ENCODE measurements at regions not wholly inside any gene's neighbourhood (a gene's known extent, or its start where the extent isn't known, plus 50 kb on each side); places are given as distances from the start of the nearest gene placed in this dataset.
"Not testable (repeated sequence)": the region's sequence is repeated elsewhere in the genome, so short reads cannot be mapped to it uniquely, and the experiment has no call there.

GRCh38 chr5:163355811-163356210, 81.6 kb upstream of the CCNG1 start:
- ATAC-seq; H3K27ac Mint-ChIP-seq; H3K4me1 Mint-ChIP-seq; H3K9me3 Mint-ChIP-seq (ENCODE audit: low read depth); H3K27me3 Mint-ChIP-seq; H3K36me3 Mint-ChIP-seq (ENCODE audit: low read depth); DNase-seq; POLR2A ChIA-PET; H3K4me3 Mint-ChIP-seq; intact Hi-C loops (cut with DNase I, micrococcal nuclease): not testable (repeated sequence)
- CTCF ChIA-PET: interaction anchor here (1.2 kb wide), 1 partner anchor 8 kb away, joined by 4 read pairs; no protein-coding TSS in a partner anchor

DNA sequence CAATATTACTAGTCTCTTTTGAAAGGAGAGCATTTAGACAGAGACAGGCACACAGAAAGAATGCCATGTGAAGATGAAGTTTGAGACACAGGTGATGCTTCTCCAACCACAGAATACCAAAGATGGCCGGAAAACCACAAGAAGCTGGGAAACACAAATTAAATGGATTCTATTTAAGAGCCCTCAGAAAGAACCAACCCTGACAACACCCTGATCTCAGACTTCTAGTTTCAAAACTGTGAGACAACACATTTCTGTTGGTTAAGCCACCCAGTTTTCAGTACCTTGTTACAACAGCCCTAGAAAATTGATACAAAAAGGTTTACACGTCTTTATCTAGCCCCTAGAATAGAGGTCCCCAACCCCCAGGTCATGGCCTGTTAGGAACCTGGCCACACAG, 79.8 kb upstream of the CCNG1 start:
- H3K4me1 Mint-ChIP-seq: no peaks in the 10 kb centered on the region
- no peak for ATAC-seq
- POLR2A ChIA-PET: no interaction called here
- no peak for DNase-seq
- no peaks in the 10 kb centered on the region for H3K36me3 Mint-ChIP-seq (ENCODE audit: low read depth)
- H3K27ac Mint-ChIP-seq: no peak overlapping the region
- no peaks in the 10 kb centered on the region for H3K9me3 Mint-ChIP-seq (ENCODE audit: low read depth)
- CTCF ChIA-PET: no interaction called here
- intact Hi-C loops (cut with DNase I, micrococcal nuclease): no loop called here
- no peak overlapping the region for H3K4me3 Mint-ChIP-seq
- H3K27me3 Mint-ChIP-seq: no peaks in the 10 kb centered on the region

GRCh38 chr5:163360656-163361055, 76.7 kb upstream of the CCNG1 start:
- intact Hi-C loops (cut with DNase I, micrococcal nuclease): no loop called here
- H3K27ac Mint-ChIP-seq: no peak overlapping the region
- H3K27me3 Mint-ChIP-seq: no peaks in the 10 kb centered on the region
- CTCF ChIA-PET: no interaction called here
- no peaks in the 10 kb centered on the region for H3K9me3 Mint-ChIP-seq (ENCODE audit: low read depth)
- H3K4me3 Mint-ChIP-seq: no peak overlapping the region
- H3K36me3 Mint-ChIP-seq (ENCODE audit: low read depth): no peaks in the 10 kb centered on the region
- DNase-seq: no peak
- POLR2A ChIA-PET: no interaction called here
- H3K4me1 Mint-ChIP-seq: no peaks in the 10 kb centered on the region
- no peak for ATAC-seq

- CTCF ChIA-PET: no interaction called here
- no peak overlapping the region for H3K4me3 Mint-ChIP-seq
- H3K27ac Mint-ChIP-seq: no peak overlapping the region
- ATAC-seq: no peak
- H3K4me1 Mint-ChIP-seq: no peaks in the 10 kb centered on the region
- POLR2A ChIA-PET: no interaction called here
- H3K27me3 Mint-ChIP-seq: no peaks in the 10 kb centered on the region
- H3K36me3 Mint-ChIP-seq (ENCODE audit: low read depth): no peaks in the 10 kb centered on the region
- H3K9me3 Mint-ChIP-seq (ENCODE audit: low read depth): no peaks in the 10 kb centered on the region
- intact Hi-C loops (cut with DNase I, micrococcal nuclease): no loop called here
- no peak for DNase-seq
These were observed 75.9 kb upstream of the CCNG1 start for GRCh38 chr5:163361450-163361849.

- DNase-seq: no peak
- H3K4me3 Mint-ChIP-seq: no peak overlapping the region
- no peaks in the 10 kb centered on the region for H3K9me3 Mint-ChIP-seq (ENCODE audit: low read depth)
- H3K27me3 Mint-ChIP-seq: peaks cover 2% of the 10 kb centered on the region
- intact Hi-C loops (cut with DNase I, micrococcal nuclease): no loop called here
- H3K36me3 Mint-ChIP-seq (ENCODE audit: low read depth): no peaks in the 10 kb centered on the region
- H3K27ac Mint-ChIP-seq: no peak overlapping the region
- POLR2A ChIA-PET: no interaction called here
- H3K4me1 Mint-ChIP-seq: no peaks in the 10 kb centered on the region
- ATAC-seq: no peak
- CTCF ChIA-PET: interaction anchor here (1.0 kb wide), 1 partner anchor 9 kb away, joined by 3 read pairs; no protein-coding TSS in a partner anchor
These were observed 74.5 kb upstream of the CCNG1 start for GRCh38 chr5:163362840-163363371.

DNA sequence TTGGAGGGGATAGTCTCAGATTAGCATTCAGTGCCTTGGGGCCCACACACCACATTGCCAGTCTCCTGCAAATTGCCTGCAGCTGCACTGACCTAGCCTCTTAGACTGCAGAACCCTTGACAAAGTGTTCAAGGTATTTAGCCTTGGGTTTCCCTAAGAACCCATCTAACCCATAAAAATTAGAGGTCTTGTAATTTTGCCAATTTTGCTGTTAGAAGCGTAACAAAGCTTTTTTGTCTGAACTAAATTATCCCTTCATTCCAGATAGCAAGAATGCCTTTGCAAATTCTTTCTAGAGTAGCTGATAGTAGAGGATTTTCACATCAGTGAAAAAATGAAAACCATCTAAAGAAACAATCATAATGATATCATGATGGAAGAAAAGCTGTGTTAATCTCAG, 74.0 kb upstream of the CCNG1 start:
- intact Hi-C loops (cut with DNase I, micrococcal nuclease): no loop called here
- POLR2A ChIA-PET: no interaction called here

GRCh38 chr5:163366757-163367156, 70.6 kb upstream of the CCNG1 start:
- CTCF ChIA-PET: no interaction called here
- H3K4me1 Mint-ChIP-seq: no peaks in the 10 kb centered on the region
- intact Hi-C loops (cut with DNase I, micrococcal nuclease): no loop called here
- no peak for ATAC-seq
- no peak overlapping the region for H3K27ac Mint-ChIP-seq
- POLR2A ChIA-PET: no interaction called here
- H3K9me3 Mint-ChIP-seq (ENCODE audit: low read depth): peaks cover 1% of the 10 kb centered on the region
- peaks cover 2% of the 10 kb centered on the region for H3K27me3 Mint-ChIP-seq
- no peak overlapping the region for H3K4me3 Mint-ChIP-seq
- no peak for DNase-seq
- no peaks in the 10 kb centered on the region for H3K36me3 Mint-ChIP-seq (ENCODE audit: low read depth)

More for the DNA sequence above, 74.0 kb upstream of the CCNG1 start:
- Mint-ChIP-seq H3K9me3 (ENCODE audit: low read depth) (no peaks in the 10 kb centered on the region), H3K4me1 (no peaks in the 10 kb centered on the region), H3K4me3 (no peak overlapping the region), H3K36me3 (ENCODE audit: low read depth) (no peaks in the 10 kb centered on the region), H3K27me3 (peaks cover 2% of the 10 kb centered on the region), H3K27ac (no peak overlapping the region)
- DNase-seq (no peak), ATAC-seq (no peak)
- CTCF ChIA-PET: no interaction called here

DNA sequence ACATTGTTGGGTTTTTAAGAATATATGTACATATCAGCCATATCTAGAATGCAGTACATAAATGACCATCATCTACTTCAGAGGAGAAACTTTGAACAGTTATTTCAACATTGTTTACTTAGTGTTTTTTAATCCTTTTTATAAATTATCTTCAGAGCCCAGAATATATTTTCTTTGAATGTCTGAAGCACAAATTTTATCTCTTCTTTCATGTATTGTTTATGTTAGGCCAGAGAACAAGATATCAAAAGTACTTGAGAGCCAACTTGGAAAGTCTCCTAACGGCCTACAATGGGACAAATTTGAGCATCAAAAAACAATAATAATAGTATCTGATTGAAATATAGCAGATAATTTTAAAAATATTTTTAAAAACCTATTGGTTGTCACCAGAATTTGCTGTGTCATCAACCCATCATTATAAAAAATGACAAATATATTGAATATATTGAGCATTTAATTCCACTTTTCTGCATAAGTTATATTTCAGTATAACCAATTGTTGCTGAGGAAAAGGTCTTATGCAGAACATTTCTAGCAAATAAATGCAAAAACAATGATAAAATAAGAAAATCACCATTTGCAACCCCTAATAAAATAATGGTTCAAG, 67.5 kb upstream of the CCNG1 start:
- Mint-ChIP-seq H3K4me3 (no peak overlapping the region), H3K27me3 (peaks cover 4% of the 10 kb centered on the region), H3K4me1 (no peaks in the 10 kb centered on the region), H3K9me3 (ENCODE audit: low read depth) (peaks cover 2% of the 10 kb centered on the region), H3K36me3 (ENCODE audit: low read depth) (no peaks in the 10 kb centered on the region), H3K27ac (no peak overlapping the region)
- ATAC-seq (no peak), DNase-seq (no peak)
- intact Hi-C loops (cut with DNase I, micrococcal nuclease): no loop called here
- CTCF ChIA-PET: no interaction called here
- POLR2A ChIA-PET: no interaction called here

GRCh38 chr5:163373436-163374084, 63.8 kb upstream of the CCNG1 start:
- H3K36me3 Mint-ChIP-seq (ENCODE audit: low read depth): no peaks in the 10 kb centered on the region
- no peak overlapping the region for H3K27ac Mint-ChIP-seq
- peaks cover 2% of the 10 kb centered on the region for H3K9me3 Mint-ChIP-seq (ENCODE audit: low read depth)
- CTCF ChIA-PET: interaction anchor here (0.5 to 1.0 kb wide), 3 partner anchors 26 to 28 kb away, joined by 3 to 4 read pairs (median 3); no protein-coding TSS in a partner anchor
- POLR2A ChIA-PET: no interaction called here
- no peaks in the 10 kb centered on the region for H3K4me1 Mint-ChIP-seq
- intact Hi-C loops (cut with DNase I, micrococcal nuclease): no loop called here
- no peak for ATAC-seq
- H3K4me3 Mint-ChIP-seq: no peak overlapping the region
- peaks cover 4% of the 10 kb centered on the region for H3K27me3 Mint-ChIP-seq
- DNase-seq: no peak

GRCh38 chr5:163377982-163378381, 59.4 kb upstream of the CCNG1 start:
- ATAC-seq (no peak), DNase-seq (no peak)
- no peak overlapping the region for H3K4me3 Mint-ChIP-seq
- H3K27ac Mint-ChIP-seq: no peak overlapping the region
- intact Hi-C loops (cut with DNase I, micrococcal nuclease): no loop called here
- ChIA-PET POLR2A (no interaction called here), CTCF (no interaction called here)
- H3K9me3 Mint-ChIP-seq (ENCODE audit: low read depth): no peaks in the 10 kb centered on the region
- no peaks in the 10 kb centered on the region for H3K4me1 Mint-ChIP-seq
- peaks cover 12% of the 10 kb centered on the region for H3K27me3 Mint-ChIP-seq
- H3K36me3 Mint-ChIP-seq (ENCODE audit: low read depth): no peaks in the 10 kb centered on the region

DNA sequence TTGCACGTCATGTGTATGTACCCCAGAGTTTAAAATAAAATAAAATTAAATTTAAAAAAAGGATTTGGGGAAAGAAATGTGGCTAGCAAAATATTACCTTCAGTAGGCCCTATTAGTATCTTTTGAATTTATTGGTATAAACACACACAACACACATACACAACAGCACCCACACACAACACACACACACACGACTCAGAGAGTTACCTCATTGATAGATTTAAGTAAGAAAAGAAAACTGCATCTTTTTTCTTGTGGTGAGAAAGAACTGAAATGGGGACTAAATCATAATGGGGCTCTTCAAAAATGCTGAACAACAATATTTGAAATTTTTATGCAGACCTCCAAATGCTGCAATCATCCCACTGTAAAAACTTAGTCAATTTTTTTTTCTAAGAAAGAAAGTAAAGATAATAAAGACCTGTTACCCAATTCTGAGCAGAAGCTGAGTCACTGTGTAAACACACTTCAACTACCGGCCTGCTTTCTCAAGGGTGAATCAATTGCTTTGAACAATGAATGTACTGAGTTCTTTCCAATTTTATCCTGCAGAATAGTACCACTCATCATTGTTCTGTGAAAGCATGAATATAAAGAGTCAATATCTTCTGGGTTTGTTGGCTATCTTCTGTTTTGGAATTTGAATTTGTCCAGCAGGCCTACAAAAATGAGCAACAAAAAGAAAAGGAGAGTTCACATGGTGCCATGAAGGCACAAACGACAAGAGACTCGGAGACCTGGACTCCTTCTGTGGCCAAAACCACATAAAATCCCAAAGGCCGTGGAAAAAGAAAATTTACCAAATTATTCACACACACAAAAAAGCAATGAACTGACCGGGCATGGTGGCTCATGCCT, 57.9 kb upstream of the CCNG1 start:
- Mint-ChIP-seq H3K27me3 (peaks cover 9% of the 10 kb centered on the region), H3K4me1 (no peaks in the 10 kb centered on the region), H3K9me3 (ENCODE audit: low read depth) (no peaks in the 10 kb centered on the region), H3K4me3 (no peak overlapping the region), H3K36me3 (ENCODE audit: low read depth) (no peaks in the 10 kb centered on the region), H3K27ac (no peak overlapping the region)
- no peak for DNase-seq
- POLR2A ChIA-PET: no interaction called here
- CTCF ChIA-PET: no interaction called here
- intact Hi-C loops (cut with DNase I, micrococcal nuclease): no loop called here
- no peak for ATAC-seq

GRCh38 chr5:163381832-163382231, 55.6 kb upstream of the CCNG1 start:
- H3K27ac Mint-ChIP-seq: no peak overlapping the region
- peaks cover 9% of the 10 kb centered on the region for H3K27me3 Mint-ChIP-seq
- no peak for ATAC-seq
- H3K4me1 Mint-ChIP-seq: no peaks in the 10 kb centered on the region
- intact Hi-C loops (cut with DNase I, micrococcal nuclease): no loop called here
- no peaks in the 10 kb centered on the region for H3K36me3 Mint-ChIP-seq (ENCODE audit: low read depth)
- H3K4me3 Mint-ChIP-seq: no peak overlapping the region
- no peak for DNase-seq
- ChIA-PET CTCF (interaction anchor here (0.8 kb wide), 1 partner anchor 23 kb away, joined by 3 read pairs; no protein-coding TSS in a partner anchor), POLR2A (interaction anchor here (0.6 kb wide), 1 partner anchor 13 kb away, joined by 8 read pairs; no protein-coding TSS in a partner anchor)
- H3K9me3 Mint-ChIP-seq (ENCODE audit: low read depth): no peaks in the 10 kb centered on the region
